ENCODE measurements at regions not wholly inside any gene's neighbourhood (a gene's known extent, or its start where the extent isn't known, plus 50 kb on each side); places are given as distances from the start of the nearest gene placed in this dataset.

- DNase-seq, result no peak
Observed at GRCh38 chr10:10130686-10131085, 887.0 kb upstream of the CELF2 start.

GRCh38 chr10:10132009-10132408 is 885.7 kb upstream of the CELF2 start:
- DNase-seq, result no peak

GRCh38 chr10:10133281-10133680 is 884.4 kb upstream of the CELF2 start:
- no peak for DNase-seq

GRCh38 chr10:10138685-10139084 is 879.0 kb upstream of the CELF2 start:
- DNase-seq, result no peak

GRCh38 chr10:10141782-10142382 is 875.8 kb upstream of the CELF2 start:
- no peak for DNase-seq

- no peak for DNase-seq
Observed at GRCh38 chr10:10146604-10147003, 871.1 kb upstream of the CELF2 start.

GRCh38 chr10:10149899-10150298 is 867.8 kb upstream of the CELF2 start:
- DNase-seq, result no peak

DNA sequence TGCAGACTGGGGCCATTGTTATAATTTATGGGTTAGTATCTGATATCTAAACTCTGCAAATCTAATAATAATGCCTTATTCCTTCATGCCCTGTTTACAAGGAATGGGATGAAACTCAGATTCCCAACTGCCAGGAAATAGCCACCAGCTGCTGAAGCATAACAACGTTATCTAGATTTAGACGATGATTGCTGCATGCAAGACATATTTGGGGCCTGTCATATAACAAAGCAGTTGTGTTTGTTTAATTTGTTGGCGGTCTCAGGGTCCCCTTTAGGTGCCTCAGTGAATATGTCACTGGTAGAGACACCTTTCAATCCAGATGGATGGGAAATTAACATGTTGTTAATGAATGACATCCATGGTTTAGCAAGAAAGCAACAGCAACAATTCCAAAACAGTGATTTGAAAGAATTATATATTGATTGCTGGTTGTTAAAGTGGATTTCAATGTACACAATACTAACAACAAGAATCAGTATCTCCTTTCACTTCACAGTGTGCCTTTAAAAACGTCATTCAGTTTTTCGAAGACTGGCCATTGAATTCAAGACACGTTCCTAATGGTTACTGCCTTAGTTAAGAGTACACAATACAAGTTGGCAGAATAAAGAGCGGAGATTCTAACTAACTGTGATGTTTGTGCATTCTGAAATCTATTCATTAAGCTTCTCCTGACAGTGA is 860.6 kb upstream of the CELF2 start:
- DNase-seq, result no peak

DNA sequence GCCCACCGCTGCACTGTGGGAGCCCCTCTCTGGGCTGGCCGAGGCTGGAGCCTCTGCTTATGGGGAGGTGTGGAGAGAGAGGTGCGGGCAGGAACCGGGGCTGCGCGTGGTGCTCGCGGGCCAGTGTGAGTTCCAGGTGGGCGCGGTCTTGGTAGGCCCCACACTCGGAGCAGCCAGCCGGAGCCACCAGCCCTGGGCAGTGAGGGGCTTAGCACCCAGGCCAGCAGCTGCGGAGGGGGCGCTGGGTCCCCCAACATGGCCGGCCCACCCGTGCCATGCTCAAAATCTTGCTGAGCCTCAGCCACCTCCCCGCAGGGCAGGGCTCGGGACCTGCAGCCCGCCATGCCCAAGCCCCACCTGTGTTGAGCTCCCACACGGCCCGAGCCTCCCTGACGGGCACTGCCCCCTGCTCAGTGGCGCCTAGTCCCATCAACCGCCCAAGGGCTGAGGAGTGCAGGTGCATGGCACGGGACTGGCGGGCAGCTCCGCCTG is 856.8 kb upstream of the CELF2 start:
- DNase-seq, result no peak

GRCh38 chr10:10164848-10165247 is 852.8 kb upstream of the CELF2 start:
- no peak for DNase-seq

- DNase-seq, result no peak
Observed at GRCh38 chr10:10165415-10165814, 852.3 kb upstream of the CELF2 start.

DNA sequence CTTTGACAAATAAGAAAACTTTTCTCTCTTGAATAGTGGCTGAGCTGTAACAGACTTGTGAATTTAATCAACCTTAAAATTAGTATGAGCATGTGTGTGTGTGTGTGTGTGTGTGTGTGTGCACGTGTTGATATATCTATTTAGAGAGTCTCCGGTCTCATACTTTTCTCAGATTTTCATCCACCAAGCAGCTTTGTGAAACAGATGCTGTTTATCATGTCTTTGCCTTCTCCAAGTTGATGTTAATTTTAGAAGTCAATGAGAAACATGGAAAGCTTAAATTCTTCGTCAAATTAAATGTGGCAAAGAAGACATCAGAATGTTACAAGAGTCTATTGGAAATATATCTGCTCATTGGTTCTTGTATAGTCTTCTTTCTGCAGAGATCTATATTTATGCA is 839.2 kb upstream of the CELF2 start:
- no peak for DNase-seq

DNA sequence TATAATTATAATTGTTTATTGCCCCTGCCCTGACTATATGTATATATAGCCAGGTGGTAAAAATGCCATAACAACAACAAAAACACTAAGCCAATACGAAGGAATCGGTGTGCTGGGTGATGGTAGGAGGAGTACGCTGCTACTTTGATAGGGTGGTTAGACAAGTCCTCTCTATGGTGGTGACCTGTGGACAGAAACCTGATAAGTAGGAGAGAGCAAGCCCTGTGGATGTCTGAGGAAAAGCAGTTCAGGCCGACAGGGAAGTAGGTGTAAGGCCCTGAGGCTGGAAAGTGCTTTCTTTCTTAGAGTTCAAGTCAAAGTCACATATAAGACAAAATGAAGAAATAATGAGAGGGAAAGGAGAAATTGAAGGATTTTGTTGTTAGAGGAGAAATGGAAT is 823.8 kb upstream of the CELF2 start:
- no peak for DNase-seq

GRCh38 chr10:10196701-10197100 is 821.0 kb upstream of the CELF2 start:
- no peak for DNase-seq

GRCh38 chr10:10197423-10197822 is 820.2 kb upstream of the CELF2 start:
- no peak for DNase-seq

DNA sequence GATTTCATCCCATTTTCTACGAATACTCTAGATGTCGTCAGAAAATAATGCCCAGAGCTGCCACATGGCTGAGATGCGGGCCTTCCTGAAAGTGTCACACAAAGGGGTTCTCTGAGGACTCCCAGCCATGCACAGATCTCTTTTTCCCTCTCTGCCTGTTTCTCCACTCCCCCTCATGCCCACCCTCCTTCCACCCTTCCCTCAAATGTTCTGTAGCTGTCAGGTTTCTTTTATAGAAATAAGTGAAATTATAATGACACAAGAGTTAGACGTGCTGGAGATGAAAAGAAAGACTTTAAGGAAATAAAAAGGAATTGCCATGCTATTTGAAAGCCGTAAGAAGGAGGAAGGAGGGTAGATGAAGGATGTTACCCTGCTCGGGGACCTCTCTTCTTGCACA is 819.3 kb upstream of the CELF2 start:
- DNase-seq, result no peak

- no peak for DNase-seq
Observed at GRCh38 chr10:10204415-10204814, 813.3 kb upstream of the CELF2 start.

- DNase-seq, result no peak
Observed at GRCh38 chr10:10205906-10206305, 811.8 kb upstream of the CELF2 start.

DNA sequence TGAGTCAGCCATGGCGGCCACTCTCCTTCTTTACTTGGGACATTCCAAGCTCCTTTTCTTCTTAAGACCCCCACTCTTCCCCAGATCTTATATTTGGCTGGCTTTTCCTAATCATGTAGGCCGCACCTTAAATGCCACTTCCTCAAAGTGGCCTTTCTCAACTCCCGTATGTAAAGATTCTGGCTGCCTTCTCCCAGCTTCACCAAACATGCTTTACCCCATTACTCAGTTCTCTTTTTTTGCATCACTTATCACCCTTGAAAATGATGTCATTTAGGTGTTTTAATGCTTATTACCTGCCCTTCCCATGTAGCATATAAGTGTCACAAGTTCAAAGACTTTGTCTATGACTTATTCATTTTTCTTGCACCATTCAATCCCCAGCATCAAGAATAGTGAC is 810.1 kb upstream of the CELF2 start:
- no peak for DNase-seq

DNA sequence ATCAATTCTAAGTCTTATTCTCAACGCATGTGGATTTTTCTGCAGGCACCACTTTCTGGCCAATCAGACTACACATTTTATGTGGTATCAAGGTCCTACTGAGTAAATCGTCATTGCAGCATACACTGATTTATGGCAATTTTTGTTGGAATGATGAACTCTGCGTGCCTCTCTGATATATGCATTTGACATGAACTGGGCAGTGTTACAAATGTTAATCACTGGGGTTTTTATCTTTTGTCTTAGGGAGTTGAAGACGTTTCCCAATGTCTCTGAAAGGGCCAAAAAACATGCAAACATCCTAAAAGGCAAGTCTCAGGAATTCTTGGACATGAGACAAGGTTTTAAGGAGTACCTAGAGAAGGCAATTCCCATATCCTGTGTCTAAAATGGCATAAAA is 809.5 kb upstream of the CELF2 start:
- no peak for DNase-seq

GRCh38 chr10:10209167-10209566 is 808.5 kb upstream of the CELF2 start:
- DNase-seq, result no peak

GRCh38 chr10:10211409-10211808 is 806.3 kb upstream of the CELF2 start:
- no peak for DNase-seq

- no peak for DNase-seq
Observed at GRCh38 chr10:10213237-10213636, 804.4 kb upstream of the CELF2 start.

DNA sequence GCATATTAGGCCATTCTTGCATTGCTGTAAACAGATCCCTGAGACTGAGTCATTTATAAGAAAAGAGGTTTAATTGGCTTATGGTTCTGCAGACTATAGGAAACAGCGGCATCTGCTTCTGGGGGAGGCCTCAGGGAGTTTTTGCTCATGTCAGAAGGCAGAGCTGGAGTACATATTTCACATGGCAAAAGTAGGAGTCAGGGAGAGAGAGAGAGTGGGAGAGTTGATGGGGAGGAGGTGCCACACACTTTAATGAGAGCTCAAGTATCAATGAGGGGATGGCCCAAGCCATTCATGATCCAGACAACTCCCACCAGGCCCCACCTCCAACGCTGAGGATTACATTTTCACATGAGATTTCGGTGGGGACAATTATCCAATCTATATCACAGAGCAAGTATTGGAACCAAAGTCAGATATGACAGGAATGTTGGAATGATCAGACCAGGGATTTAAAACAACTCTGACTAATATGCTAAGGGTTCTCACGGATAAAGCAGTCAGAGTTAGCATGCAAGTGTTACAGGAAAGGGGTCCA is 795.3 kb upstream of the CELF2 start:
- no peak for DNase-seq

DNA sequence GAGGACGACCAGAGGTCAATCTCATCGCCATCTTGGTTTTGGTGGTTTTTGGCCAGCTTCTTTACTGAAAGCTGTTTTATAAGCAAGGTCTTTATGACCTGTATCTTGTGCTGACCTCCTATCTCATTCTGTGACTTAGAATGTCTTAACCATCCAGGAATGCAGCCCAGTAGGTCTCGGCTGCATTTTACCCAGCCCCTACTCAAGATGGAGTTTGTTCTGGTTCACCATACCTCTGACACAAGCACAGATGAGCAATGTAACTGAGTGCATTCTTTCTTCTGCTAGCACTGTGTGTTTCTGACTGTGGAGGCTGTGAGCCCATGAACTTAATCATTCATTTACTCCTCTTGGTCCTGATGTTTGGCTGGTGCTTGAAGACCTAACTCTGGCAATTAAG is 794.5 kb upstream of the CELF2 start:
- DNase-seq, result no peak
